LNCaP clone FGC (cell line): ENCODE measurements at regions not wholly inside any gene's neighbourhood (a gene's known extent, or its start where the extent isn't known, plus 50 kb on each side); places are given as distances from the start of the nearest gene placed in this dataset.
"Not testable (repeated sequence)": the region's sequence is repeated elsewhere in the genome, so short reads cannot be mapped to it uniquely, and the experiment has no call there.

Experiments
- DNase-seq: peaks from one replicate; pipeline ENCODE4 v3.0.0-alpha.2; 2011; ENCODE audit warnings: low read depth
- H3K4me3 ChIP-seq: 2 replicates; pipeline ENCODE4 v1.5.1; 2011; ENCODE audit warnings: mild to moderate bottlenecking, low read depth, low read length, control low read depth
- TF ChIP-seq, protein P1 (sequence below): IDR thresholded peaks from 2 replicates; pipeline ENCODE4 v1.5.1; 2012; ENCODE audit warnings: mild to moderate bottlenecking; ENCODE audit not compliant: control insufficient read depth, insufficient read depth; ENCODE audit errors: extremely low read depth

DNA sequence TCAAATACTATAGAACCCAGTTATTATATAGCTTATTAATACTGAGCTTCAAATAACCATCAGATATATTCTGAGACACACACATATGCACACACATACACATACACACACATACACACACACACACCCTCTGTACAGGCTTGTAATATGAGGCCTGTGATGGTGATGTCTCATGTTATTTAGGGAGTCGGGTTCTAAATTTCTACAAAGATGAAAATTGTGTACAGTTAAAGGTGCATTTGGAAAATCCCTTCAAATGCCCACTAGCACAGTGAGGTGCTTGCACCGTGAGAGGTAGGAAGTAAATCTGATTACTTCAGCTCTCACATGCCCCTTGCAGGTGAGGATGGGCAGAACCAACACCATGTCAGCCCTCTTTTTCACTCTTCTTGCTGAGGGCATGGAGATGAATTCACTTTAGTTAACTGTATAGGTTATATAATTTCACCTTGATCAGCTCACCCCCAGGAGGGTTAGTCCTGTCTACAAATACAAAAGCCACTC lies 294.5 kb upstream of the PROK2 start:
- TF ChIP-seq, protein P1, sequence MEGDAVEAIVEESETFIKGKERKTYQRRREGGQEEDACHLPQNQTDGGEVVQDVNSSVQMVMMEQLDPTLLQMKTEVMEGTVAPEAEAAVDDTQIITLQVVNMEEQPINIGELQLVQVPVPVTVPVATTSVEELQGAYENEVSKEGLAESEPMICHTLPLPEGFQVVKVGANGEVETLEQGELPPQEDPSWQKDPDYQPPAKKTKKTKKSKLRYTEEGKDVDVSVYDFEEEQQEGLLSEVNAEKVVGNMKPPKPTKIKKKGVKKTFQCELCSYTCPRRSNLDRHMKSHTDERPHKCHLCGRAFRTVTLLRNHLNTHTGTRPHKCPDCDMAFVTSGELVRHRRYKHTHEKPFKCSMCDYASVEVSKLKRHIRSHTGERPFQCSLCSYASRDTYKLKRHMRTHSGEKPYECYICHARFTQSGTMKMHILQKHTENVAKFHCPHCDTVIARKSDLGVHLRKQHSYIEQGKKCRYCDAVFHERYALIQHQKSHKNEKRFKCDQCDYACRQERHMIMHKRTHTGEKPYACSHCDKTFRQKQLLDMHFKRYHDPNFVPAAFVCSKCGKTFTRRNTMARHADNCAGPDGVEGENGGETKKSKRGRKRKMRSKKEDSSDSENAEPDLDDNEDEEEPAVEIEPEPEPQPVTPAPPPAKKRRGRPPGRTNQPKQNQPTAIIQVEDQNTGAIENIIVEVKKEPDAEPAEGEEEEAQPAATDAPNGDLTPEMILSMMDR = no peak
- DNase-seq = no peak

DNA sequence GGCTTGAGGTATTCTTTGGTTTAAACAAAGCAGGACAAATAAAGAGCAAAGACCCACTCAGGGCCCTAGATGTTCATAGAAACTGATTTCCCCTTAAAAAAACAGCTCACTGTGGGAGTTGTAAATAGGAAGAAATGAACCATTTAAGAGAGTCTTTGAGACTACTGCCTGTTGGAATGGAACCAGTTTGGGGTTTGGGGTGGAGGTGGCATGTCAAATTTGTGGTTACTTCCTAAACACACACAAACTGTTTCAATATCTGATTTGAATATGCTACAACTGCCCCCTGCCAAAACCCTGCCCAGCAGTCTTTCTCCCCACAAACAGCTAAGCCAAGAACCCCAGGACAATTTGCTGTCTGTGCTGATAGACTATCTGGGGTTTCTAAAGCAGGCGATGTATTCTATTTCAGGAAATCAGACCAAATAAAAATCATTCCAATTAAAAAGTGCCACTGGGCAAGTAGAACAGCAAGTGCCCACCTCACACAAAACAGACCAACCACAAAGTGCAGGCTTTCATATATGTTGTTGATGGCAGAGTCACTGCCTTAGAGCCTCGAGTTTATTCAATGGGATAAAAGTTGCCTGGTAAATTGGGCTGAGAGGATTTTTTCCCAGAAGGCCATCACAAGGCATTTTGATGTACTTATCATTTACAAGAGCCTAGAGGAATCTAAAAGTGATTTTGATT lies 293.9 kb upstream of the PROK2 start:
- no peak for DNase-seq
- TF ChIP-seq, protein P1 = no peak
- no peak overlapping the region for H3K4me3 ChIP-seq

More for the DNA sequence above, 294.5 kb upstream of the PROK2 start:
- no peak overlapping the region for H3K4me3 ChIP-seq

DNA sequence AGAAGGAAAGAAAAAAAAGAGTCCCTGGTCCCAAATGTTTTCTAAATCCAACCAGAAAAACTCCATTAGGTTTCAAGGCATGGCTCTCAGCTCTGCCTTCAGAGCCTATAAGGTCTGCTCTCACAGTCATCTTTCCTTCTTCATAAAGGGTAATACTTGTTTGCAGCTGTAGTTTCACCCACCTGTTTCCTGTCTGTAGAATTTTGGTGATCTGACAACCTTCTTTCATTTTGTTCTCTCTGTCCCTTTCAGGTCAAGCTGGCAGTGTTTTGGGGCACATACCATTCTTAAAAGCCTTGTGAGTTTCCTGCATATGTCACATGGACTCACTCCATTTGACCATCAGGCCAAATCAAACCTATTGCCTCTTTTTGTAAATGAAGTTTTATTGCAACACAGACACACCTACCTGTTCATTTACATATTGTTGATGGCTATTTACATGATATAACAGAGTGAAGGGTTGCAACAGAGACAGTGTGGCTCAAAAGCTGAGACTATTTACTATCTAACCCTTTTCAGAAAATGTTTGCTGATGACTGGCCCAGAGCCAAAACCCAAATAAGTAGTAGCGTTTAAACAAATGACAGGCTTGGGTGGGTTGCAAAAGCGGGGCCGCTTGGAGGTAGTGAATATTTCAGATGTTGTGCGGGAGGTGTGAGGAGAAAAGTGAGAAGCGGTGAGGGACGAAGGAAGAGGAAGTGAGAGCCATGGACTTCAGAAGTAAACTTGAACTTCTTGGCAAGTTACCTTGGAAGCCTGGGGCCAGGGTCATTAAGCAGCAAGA lies 292.7 kb upstream of the PROK2 start:
- no peak for DNase-seq
- TF ChIP-seq, protein P1 = no peak
- H3K4me3 ChIP-seq = no peak overlapping the region

DNA sequence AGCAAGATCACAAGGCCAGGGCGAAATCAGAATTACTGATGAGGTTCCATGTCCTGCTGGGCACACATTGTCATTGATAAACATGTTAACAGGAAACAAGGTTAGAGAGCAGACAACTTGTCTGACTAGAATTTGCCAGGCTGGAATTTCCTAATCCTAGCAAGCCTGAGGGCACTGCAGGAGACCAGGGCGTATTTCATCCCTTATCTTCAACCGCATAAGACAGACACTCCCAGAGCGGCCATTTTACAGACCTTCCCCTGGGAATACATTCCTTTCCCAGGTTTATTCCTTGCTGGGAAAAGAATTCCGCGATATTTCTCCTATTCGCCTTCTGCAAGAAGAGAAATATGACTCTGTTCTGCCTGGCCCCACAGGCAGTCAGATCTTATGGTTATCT lies 290.9 kb upstream of the PROK2 start:
- not testable (repeated sequence) for DNase-seq, H3K4me3 ChIP-seq

DNA sequence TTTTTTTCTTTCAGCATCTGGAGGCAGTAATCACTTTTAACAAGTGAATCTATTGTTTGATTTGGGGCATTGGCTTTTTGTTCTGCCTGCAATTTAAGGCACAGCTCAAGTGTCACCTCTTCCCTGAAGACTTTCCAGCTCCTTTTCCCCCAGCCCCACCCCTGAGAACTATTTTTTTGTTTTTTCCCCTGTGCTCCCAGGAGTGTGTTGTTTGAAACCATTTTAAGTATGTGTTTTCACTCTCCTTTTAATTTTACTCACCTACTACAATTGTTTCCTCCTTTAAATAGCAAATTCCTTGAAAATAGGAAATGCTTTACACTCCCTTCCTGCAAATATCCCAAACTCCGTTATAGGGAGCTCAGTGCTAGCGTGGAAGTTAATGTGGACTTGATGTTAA lies 286.7 kb upstream of the PROK2 start:
- DNase-seq = no peak
- TF ChIP-seq, protein P1 = no peak
- no peak overlapping the region for H3K4me3 ChIP-seq

DNA sequence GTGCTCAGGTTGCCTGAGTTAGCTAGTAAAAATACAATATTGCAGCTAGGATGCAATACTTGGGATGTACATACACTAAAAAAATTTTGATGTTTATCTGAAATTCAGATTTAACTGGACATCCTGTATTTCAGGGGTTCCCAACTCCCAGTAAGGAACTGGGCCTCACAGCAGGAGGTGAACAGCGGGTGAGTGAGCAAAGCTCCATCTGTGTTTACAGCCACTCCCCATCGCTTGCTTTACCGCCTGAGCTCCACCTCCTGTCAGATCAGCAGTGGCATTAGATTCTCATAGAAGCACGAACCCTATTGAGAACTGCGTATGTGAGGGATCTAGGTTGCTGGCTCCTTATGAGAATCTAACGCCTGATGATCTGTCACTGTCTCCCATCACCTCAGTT lies 285.1 kb upstream of the PROK2 start:
- H3K4me3 ChIP-seq = no peak overlapping the region
- TF ChIP-seq, protein P1 = no peak
- DNase-seq = no peak

DNA sequence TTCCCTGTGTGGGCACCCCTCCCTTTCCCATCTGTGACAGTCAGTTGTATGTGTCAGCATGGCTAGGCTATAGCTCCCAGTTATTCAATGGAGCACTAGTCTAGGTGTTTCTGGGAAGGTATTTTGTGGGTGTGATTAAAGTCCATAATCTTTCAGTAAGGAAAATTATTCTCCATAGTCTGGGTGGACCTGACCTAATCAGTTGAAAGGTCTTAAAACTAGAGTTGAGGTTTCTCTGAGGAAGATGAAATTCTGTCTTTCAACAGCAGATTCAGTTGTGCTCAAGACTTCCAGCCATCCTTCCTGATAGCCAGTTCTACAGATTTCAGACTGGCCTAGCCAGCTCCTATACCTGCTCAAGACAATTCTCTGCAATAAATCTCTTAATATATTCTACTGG lies 284.6 kb upstream of the PROK2 start:
- no peak for DNase-seq
- TF ChIP-seq, protein P1 = no peak
- H3K4me3 ChIP-seq = no peak overlapping the region
